ENCODE measurements at regions not wholly inside any gene's neighbourhood (a gene's known extent, or its start where the extent isn't known, plus 50 kb on each side); places are given as distances from the start of the nearest gene placed in this dataset.
"Not testable (repeated sequence)": the region's sequence is repeated elsewhere in the genome, so short reads cannot be mapped to it uniquely, and the experiment has no call there.

- H3K9me3 Mint-ChIP-seq: peaks cover 3% of the 10 kb centered on the region
- H3K4me1 Mint-ChIP-seq (ENCODE audit: low read depth): no peaks in the 10 kb centered on the region
- H3K4me3 Mint-ChIP-seq: no peak overlapping the region
- no peaks in the 10 kb centered on the region for H3K27me3 Mint-ChIP-seq
- no peaks in the 10 kb centered on the region for H3K36me3 Mint-ChIP-seq (ENCODE audit: low read depth)
- DNase-seq: no peak
- H3K27ac Mint-ChIP-seq: no peak overlapping the region
Observed at GRCh38 chr16:87033541-87034300, 283.5 kb downstream of the C16orf95 start.

- no peak overlapping the region for H3K4me3 Mint-ChIP-seq
- no peaks in the 10 kb centered on the region for H3K4me1 Mint-ChIP-seq (ENCODE audit: low read depth)
- H3K27me3 Mint-ChIP-seq: no peaks in the 10 kb centered on the region
- H3K9me3 Mint-ChIP-seq: peaks cover 3% of the 10 kb centered on the region
- no peak for DNase-seq
- H3K36me3 Mint-ChIP-seq (ENCODE audit: low read depth): no peaks in the 10 kb centered on the region
- H3K27ac Mint-ChIP-seq: no peak overlapping the region
Observed at GRCh38 chr16:87034317-87034716, 282.9 kb downstream of the C16orf95 start.

DNA sequence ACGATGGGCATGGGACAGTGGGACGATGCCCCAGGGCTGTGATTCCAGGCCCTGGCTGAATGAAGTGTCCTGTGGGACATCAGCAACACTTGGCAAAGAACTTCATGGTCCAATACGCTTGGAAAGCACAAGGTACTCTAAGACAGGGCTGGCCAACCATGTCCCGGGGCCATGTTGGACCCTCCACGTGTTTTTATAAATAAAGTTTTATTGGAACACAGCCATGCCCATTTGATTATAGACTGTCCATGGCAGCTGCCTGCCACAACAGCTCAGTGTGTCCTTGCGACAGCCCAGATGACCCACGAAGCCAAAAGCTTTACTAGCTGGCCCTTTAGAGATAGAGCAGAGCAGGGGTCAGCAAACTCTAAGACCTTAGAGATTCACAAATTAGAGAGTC, 282.1 kb downstream of the C16orf95 start:
- DNase-seq: no peak
- H3K4me1 Mint-ChIP-seq (ENCODE audit: low read depth): no peaks in the 10 kb centered on the region
- H3K27ac Mint-ChIP-seq: no peak overlapping the region
- H3K36me3 Mint-ChIP-seq (ENCODE audit: low read depth): no peaks in the 10 kb centered on the region
- H3K4me3 Mint-ChIP-seq: no peak overlapping the region
- H3K9me3 Mint-ChIP-seq: peaks cover 3% of the 10 kb centered on the region
- H3K27me3 Mint-ChIP-seq: no peaks in the 10 kb centered on the region

DNA sequence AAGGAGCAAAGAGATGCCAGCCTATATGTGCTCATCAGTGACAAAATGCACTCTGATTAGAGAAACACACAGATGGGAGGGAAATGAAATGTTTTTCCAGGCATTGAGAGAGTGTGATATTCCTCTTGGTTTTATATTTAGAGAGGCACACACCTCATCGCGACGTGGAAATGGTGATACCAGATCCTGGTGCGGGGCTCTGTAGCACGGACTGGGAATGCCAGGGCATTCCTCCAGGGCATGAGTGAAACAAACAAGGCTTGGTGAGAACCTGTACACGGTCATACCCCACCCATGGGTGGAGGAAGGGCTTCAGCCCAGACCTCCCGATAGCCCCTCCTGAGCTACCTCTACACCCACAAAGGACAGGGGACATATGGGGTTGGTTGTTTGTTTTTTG, 280.2 kb downstream of the C16orf95 start:
- no peaks in the 10 kb centered on the region for H3K27me3 Mint-ChIP-seq
- H3K9me3 Mint-ChIP-seq: no peaks in the 10 kb centered on the region
- DNase-seq: no peak
- H3K36me3 Mint-ChIP-seq (ENCODE audit: low read depth): no peaks in the 10 kb centered on the region
- H3K4me3 Mint-ChIP-seq: no peak overlapping the region
- H3K27ac Mint-ChIP-seq: no peak overlapping the region
- no peaks in the 10 kb centered on the region for H3K4me1 Mint-ChIP-seq (ENCODE audit: low read depth)

GRCh38 chr16:87038528-87038927, 278.7 kb downstream of the C16orf95 start:
- DNase-seq; H3K27ac Mint-ChIP-seq; H3K4me3 Mint-ChIP-seq; H3K27me3 Mint-ChIP-seq; H3K9me3 Mint-ChIP-seq; H3K36me3 Mint-ChIP-seq (ENCODE audit: low read depth); H3K4me1 Mint-ChIP-seq (ENCODE audit: low read depth): not testable (repeated sequence)

GRCh38 chr16:87040169-87041117, 276.7 kb downstream of the C16orf95 start:
- H3K4me3 Mint-ChIP-seq: no peak overlapping the region
- no peak overlapping the region for H3K27ac Mint-ChIP-seq
- peaks cover 9% of the 10 kb centered on the region for H3K27me3 Mint-ChIP-seq
- no peaks in the 10 kb centered on the region for H3K4me1 Mint-ChIP-seq (ENCODE audit: low read depth)
- no peak for DNase-seq
- no peaks in the 10 kb centered on the region for H3K36me3 Mint-ChIP-seq (ENCODE audit: low read depth)
- H3K9me3 Mint-ChIP-seq: no peaks in the 10 kb centered on the region

GRCh38 chr16:87041286-87041685, 275.9 kb downstream of the C16orf95 start:
- Mint-ChIP-seq H3K27me3 (peaks cover 9% of the 10 kb centered on the region), H3K4me1 (ENCODE audit: low read depth) (no peaks in the 10 kb centered on the region), H3K4me3 (no peak overlapping the region), H3K36me3 (ENCODE audit: low read depth) (no peaks in the 10 kb centered on the region), H3K9me3 (no peaks in the 10 kb centered on the region), H3K27ac (no peak overlapping the region)
- DNase-seq: no peak

GRCh38 chr16:87042551-87043230, 274.5 kb downstream of the C16orf95 start:
- no peaks in the 10 kb centered on the region for H3K4me1 Mint-ChIP-seq (ENCODE audit: low read depth)
- no peaks in the 10 kb centered on the region for H3K36me3 Mint-ChIP-seq (ENCODE audit: low read depth)
- no peak overlapping the region for H3K4me3 Mint-ChIP-seq
- no peak for DNase-seq
- H3K27ac Mint-ChIP-seq: no peak overlapping the region
- peaks cover 9% of the 10 kb centered on the region for H3K27me3 Mint-ChIP-seq
- H3K9me3 Mint-ChIP-seq: no peaks in the 10 kb centered on the region

GRCh38 chr16:87043231-87044031, 273.8 kb downstream of the C16orf95 start:
- no peak for DNase-seq
- Mint-ChIP-seq H3K4me1 (ENCODE audit: low read depth) (no peaks in the 10 kb centered on the region), H3K9me3 (no peaks in the 10 kb centered on the region), H3K4me3 (no peak overlapping the region), H3K36me3 (ENCODE audit: low read depth) (no peaks in the 10 kb centered on the region), H3K27me3 (peaks cover 9% of the 10 kb centered on the region), H3K27ac (no peak overlapping the region)

GRCh38 chr16:87044032-87044382, 273.2 kb downstream of the C16orf95 start:
- no peak for DNase-seq
- Mint-ChIP-seq H3K27me3 (peaks cover 9% of the 10 kb centered on the region), H3K36me3 (ENCODE audit: low read depth) (no peaks in the 10 kb centered on the region), H3K9me3 (no peaks in the 10 kb centered on the region), H3K4me1 (ENCODE audit: low read depth) (no peaks in the 10 kb centered on the region), H3K4me3 (no peak overlapping the region), H3K27ac (no peak overlapping the region)

DNA sequence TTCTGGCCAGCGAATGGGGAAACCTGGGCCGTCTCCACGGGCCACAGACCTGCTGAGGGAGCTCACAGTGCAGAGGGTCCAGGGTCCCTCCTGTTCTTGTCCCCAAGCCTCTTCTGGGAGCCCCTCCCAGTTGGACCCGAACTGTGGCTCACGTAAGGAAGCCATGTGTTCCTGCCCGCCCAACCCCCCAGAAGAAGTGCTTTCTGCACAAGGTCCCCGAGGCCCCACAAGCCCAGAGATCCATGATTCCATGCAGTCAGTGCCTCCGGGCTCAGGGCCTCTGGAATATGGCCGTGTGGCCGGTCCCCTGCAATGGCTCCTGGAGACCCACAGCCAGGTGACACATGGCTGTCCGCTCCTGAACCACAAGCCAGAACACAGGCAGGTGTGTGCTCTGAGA, 272.4 kb downstream of the C16orf95 start:
- Mint-ChIP-seq H3K36me3 (ENCODE audit: low read depth) (no peaks in the 10 kb centered on the region), H3K27me3 (peaks cover 9% of the 10 kb centered on the region), H3K4me3 (no peak overlapping the region), H3K27ac (no peak overlapping the region), H3K4me1 (ENCODE audit: low read depth) (no peaks in the 10 kb centered on the region), H3K9me3 (no peaks in the 10 kb centered on the region)
- no peak for DNase-seq

DNA sequence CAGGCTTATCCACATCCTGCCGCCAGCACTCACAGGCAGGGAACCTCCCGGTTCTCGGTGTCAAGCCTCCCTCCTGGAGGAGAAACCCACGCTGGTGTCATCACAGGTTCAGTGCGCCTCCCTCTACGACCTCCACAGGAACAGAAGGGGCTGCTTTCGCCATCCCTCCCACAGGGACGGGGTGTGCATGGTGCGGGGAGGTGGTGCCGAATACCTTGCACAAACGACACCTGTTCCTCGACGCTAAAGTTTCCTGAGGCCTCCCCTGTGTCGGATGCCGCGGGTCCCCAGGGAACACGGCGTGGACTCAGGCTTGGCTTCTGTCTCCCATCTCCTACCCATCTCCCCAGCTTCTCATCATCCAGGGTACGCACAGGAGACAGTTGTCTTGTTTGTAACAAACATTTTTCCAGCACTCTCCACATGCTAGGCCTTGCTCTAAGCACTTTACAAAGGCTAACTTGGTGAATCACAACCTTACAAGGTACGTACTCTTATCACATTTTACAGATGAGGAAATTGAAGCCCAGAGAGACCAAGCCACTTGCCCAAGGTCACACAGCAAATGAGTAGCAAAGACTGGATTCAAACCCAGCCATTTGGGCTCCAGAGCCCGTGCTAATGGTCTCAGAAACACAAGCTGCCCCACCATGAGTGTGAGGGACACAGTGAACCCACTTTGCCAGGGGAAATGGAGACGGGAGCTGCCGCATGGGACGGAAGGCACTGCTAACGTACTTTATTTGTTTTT, 271.6 kb downstream of the C16orf95 start:
- H3K27ac Mint-ChIP-seq: no peak overlapping the region
- no peaks in the 10 kb centered on the region for H3K36me3 Mint-ChIP-seq (ENCODE audit: low read depth)
- peaks cover 9% of the 10 kb centered on the region for H3K27me3 Mint-ChIP-seq
- no peaks in the 10 kb centered on the region for H3K9me3 Mint-ChIP-seq
- no peaks in the 10 kb centered on the region for H3K4me1 Mint-ChIP-seq (ENCODE audit: low read depth)
- no peak overlapping the region for H3K4me3 Mint-ChIP-seq
- no peak for DNase-seq

GRCh38 chr16:87046235-87046634, 271.0 kb downstream of the C16orf95 start:
- no peak overlapping the region for H3K27ac Mint-ChIP-seq
- peaks cover 9% of the 10 kb centered on the region for H3K27me3 Mint-ChIP-seq
- H3K4me3 Mint-ChIP-seq: no peak overlapping the region
- no peaks in the 10 kb centered on the region for H3K36me3 Mint-ChIP-seq (ENCODE audit: low read depth)
- no peaks in the 10 kb centered on the region for H3K4me1 Mint-ChIP-seq (ENCODE audit: low read depth)
- no peaks in the 10 kb centered on the region for H3K9me3 Mint-ChIP-seq
- DNase-seq: no peak
